ENCODE measurements at regions not wholly inside any gene's neighbourhood (a gene's known extent, or its start where the extent isn't known, plus 50 kb on each side); places are given as distances from the start of the nearest gene placed in this dataset.

- Histone ChIP-seq H3K36me3 (no peaks in the 10 kb centered on the region), H3K4me1 (no peaks in the 10 kb centered on the region), H3K4me3 (no peak overlapping the region), H3K9me3 (peaks cover 0 to 9% of the 10 kb centered on the region in 2 donors), H3K27me3 (no peaks in the 10 kb centered on the region), H3K27ac (no peak overlapping the region)
- no peak for DNase-seq (ENCODE audit: low spot score in 2 of 2)
- no peak for TF ChIP-seq CTCF (IDR thresholded peaks at IDR 0.05)
- intact Hi-C loops (cut with DNase I), result no loop called here
Observed at GRCh38 chr6:80673367-80673766, 566.9 kb downstream of the BCKDHB start.

GRCh38 chr6:80667006-80667405 lies 560.5 kb downstream of the BCKDHB start:
- H3K36me3 ChIP-seq, result no peaks in the 10 kb centered on the region
- intact Hi-C loops (cut with DNase I), result no loop called here

GRCh38 chr6:80658926-80659325 lies 552.5 kb downstream of the BCKDHB start:
- Histone ChIP-seq H3K4me3 (no peak overlapping the region), H3K27ac (no peak overlapping the region), H3K36me3 (no peaks in the 10 kb centered on the region), H3K9me3 (no peaks in the 10 kb centered on the region), H3K27me3 (no peaks in the 10 kb centered on the region), H3K4me1 (no peaks in the 10 kb centered on the region)
- DNase-seq (ENCODE audit: low spot score in 2 of 2), result no peak
- TF ChIP-seq CTCF (IDR thresholded peaks at IDR 0.05), result no peak
- intact Hi-C loops (cut with DNase I), result no loop called here

More at GRCh38 chr6:80667006-80667405, 560.5 kb downstream of the BCKDHB start:
- no peak for DNase-seq (ENCODE audit: low spot score in 2 of 2)
- Histone ChIP-seq H3K27ac (no peak overlapping the region), H3K4me1 (no peaks in the 10 kb centered on the region), H3K4me3 (no peak overlapping the region), H3K27me3 (no peaks in the 10 kb centered on the region), H3K9me3 (no peaks in the 10 kb centered on the region)
- no peak for TF ChIP-seq CTCF (IDR thresholded peaks at IDR 0.05)

GRCh38 chr6:80647156-80647555 lies 540.7 kb downstream of the BCKDHB start:
- DNase-seq (ENCODE audit: low spot score in 2 of 2), result no peak
- Histone ChIP-seq H3K9me3 (no peaks in the 10 kb centered on the region), H3K4me3 (no peak overlapping the region), H3K36me3 (no peaks in the 10 kb centered on the region), H3K27me3 (no peaks in the 10 kb centered on the region), H3K27ac (no peak overlapping the region), H3K4me1 (no peaks in the 10 kb centered on the region)
- TF ChIP-seq CTCF (IDR thresholded peaks at IDR 0.05), result no peak
- intact Hi-C loops (cut with DNase I), result no loop called here

- no peak for DNase-seq (ENCODE audit: low spot score in 2 of 2)
- intact Hi-C loops (cut with DNase I), result no loop called here
- H3K36me3 ChIP-seq, result no peaks in the 10 kb centered on the region
Observed at GRCh38 chr6:80643881-80644280, 537.4 kb downstream of the BCKDHB start.

More at GRCh38 chr6:80643881-80644280, 537.4 kb downstream of the BCKDHB start:
- Histone ChIP-seq H3K4me1 (peaks cover 0 to 3% of the 10 kb centered on the region in 2 donors), H3K27ac (no peak overlapping the region), H3K4me3 (no peak overlapping the region), H3K27me3 (no peaks in the 10 kb centered on the region), H3K9me3 (no peaks in the 10 kb centered on the region)
- TF ChIP-seq CTCF (IDR thresholded peaks at IDR 0.05), result no peak
